Left cardiac atrium (tissue), 4 donors: ENCODE measurements at regions not wholly inside any gene's neighbourhood (a gene's known extent, or its start where the extent isn't known, plus 50 kb on each side); places are given as distances from the start of the nearest gene placed in this dataset.

Experiments
- ATAC-seq, 2 donors: fragments of 200-7000 bp; cut with Tn5 transposase; one replicate each; pipeline ENCODE4 v1.9.1; 2020; ENCODE audit warnings: mild to moderate bottlenecking in 2 of 2, moderate library complexity in 2 of 2
- DNase-seq: peaks from one replicate; pipeline ENCODE4 v3.0.0-alpha.2; 2020
- intact Hi-C, 2 donors: fragments of 100-400 bp; cut with DNase I; formaldehyde crosslinking; loops; one replicate each; pipeline versions ENCODE4 v1.14.1 to v1.15.1; 2022 to 2023
- donor health status: DM: no; HTN: yes; CAD: no.
- donor health status: DM: no; HTN: yes; CAD: no; lungs with severe emphysema.
- donor health status: DM: yes; HTN: yes; CAD: no.
- donor health status: Dilated cardiomyopathy.

DNA sequence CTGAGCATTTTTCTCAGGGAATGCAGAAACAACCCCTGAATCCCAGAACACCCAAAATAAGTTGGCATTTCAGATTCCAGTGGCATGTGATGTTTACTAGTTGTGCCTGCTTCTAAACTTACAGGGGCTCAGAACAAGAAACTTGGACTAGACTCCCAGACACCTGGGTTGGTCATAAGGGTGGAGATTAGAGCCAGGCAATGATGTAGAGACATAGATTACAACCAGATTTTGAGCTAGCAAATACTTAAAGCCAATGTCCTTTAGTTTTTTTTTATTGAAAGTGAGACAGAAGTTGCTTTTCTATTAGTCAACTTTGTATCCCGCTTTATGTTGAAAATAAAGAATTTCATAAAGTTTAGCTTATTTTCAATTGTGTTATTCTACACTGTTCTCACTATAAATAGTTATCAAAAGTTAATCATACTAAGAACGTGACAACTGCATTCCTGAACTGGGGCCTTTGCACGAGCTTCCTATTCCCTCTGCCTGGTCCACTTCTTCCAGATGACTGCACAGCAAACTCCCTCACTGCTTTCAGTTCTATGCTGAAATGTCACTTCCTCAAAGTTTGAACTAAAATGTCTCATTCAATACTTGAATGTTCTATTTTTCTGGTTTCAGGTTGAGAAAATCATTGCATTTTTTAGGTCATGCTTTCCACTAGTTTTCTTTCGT is 224.7 kb upstream of the PPP1R2C start:
- intact Hi-C loops, result no loop called here
- DNase-seq (no peak), ATAC-seq (no peak)

DNA sequence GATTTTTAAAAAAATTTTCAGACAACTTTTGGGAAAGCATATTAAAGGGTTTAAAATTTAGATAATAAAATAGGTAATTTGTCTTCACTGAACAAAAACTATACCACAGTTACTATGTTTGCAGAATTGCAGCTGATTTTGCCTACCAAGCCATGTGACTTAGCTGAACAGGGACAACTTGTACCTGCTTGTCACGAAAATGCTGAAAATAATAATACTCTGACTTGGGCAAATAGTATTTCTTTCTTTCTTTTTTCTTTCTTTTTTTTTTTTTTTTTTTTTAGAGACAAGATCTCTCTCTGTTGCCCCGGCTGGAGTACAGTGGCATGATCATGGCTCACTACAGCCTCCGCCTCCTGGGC is 225.2 kb upstream of the PPP1R2C start:
- DNase-seq (no peak), ATAC-seq (no peak)
- intact Hi-C loops, result no loop called here

DNA sequence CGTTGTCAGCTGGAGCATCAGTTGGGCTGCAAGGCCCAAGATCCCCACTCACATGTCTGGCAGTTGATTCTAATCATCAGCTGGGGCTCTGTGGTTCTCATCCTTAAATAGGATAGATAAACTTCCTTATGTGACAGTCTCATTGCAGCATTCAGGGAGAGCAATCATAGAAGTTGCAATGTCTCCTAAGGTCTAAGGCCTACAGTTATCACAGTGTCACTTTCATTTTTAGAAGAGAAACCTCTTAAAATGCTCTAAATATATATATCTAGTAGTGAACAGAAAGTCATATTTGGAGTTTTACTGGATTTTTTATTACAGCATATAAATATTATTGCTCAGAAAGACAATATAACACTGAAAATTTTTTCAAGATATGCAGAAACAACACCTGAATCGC is 226.0 kb upstream of the PPP1R2C start:
- no peak for DNase-seq
- intact Hi-C loops, result no loop called here
- ATAC-seq, result no peak

DNA sequence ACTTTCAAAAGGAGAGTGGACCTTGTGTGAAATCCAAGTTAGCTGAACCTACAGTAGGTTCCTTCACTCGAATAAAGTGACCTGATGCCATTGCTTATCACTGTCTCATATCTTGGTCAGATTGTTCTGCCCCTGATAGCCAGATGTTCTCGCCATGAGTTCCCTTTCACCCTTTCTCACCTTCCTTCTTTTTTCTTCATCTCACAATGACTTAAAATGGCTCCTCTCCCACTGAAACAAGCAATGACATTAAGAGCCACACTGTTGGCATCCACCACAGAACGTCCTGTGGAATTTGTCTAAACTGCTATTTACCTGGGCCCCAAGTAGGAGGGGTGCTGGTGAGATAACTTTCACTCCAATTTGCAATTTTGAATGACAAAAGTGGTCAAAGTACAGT is 227.6 kb upstream of the PPP1R2C start:
- intact Hi-C loops, result no loop called here
- DNase-seq, result no peak
- ATAC-seq, result no peak

DNA sequence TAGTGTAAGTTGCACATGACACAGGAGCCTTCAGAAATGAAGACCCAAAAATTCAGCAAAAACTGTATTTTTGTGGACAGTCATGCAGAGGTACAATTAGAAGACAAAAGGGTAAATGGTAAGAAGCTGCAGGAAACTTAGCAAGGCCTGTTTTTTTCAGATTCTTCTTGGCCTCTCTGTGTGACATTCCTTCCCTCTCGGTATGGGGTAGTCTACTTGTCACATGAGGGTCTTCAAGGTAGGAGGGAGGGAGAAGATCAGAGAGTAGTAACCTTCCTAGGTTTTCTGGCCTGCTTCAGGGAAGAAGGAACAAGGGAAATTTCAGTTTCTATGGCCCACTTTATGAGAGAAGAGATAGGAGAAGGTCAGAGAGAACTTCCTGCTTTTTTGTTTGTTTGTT is 230.4 kb upstream of the PPP1R2C start:
- no peak for DNase-seq
- intact Hi-C loops, result no loop called here
- no peak for ATAC-seq

DNA sequence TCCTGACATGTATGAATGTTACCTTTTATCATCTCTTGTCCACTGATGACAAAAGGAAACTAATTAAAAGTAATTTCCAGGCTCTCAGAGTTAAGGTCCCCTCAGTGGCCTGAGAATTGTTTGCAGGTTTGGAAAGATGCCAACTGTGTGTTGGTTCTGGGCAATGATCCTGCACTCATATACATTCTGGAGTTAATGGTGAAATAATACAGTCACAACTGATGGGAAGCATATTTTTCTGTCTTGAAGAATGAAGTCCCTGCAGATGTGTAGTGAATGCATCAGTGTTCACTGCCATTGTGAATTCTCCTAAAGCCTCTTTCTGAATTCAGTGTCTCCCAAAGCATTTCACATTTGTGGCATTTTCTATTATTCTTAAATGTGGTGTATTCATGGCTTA is 238.1 kb upstream of the PPP1R2C start:
- intact Hi-C loops, result no loop called here
- DNase-seq, result no peak
- ATAC-seq, result no peak

DNA sequence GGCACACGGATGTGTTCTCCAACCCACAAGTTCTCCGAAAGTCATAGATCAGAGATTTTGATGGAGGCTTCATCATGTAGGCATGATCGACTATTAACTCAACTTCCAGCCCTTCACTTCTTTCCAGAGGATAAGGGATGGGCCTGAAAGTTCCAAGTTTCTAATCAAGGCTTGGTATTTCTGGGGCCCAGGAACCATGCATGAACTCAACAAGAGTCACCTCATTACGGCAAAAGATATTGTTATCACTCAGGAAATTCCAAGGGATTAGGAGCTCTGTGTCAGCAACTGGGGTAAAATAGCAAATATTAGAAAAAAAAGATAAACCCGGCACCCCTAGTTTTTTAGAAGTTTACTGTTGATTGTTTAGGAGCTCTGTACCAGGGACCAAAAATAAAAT is 240.1 kb upstream of the PPP1R2C start:
- no peak for ATAC-seq

DNA sequence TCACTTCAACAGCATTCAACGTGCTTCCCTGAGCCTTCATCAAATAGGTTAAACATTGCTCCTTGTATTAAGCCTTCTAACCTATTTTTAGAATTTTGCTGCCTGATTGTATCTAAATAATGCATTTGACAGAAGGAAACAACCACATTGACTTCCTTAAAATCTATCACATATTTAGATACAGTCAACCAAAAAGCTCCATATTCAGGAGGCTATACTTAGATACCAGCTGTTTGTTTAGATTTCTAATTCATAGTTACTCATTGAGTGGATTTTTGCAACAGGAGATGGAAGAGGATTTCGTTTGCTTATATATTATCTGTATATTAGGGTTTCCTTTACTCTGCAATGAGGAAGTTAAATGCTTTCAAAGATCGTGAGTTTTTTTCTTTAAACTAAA is 241.1 kb upstream of the PPP1R2C start:
- no peak for ATAC-seq

More for the DNA sequence above, 240.1 kb upstream of the PPP1R2C start:
- intact Hi-C loops, result no loop called here
- DNase-seq, result no peak

DNA sequence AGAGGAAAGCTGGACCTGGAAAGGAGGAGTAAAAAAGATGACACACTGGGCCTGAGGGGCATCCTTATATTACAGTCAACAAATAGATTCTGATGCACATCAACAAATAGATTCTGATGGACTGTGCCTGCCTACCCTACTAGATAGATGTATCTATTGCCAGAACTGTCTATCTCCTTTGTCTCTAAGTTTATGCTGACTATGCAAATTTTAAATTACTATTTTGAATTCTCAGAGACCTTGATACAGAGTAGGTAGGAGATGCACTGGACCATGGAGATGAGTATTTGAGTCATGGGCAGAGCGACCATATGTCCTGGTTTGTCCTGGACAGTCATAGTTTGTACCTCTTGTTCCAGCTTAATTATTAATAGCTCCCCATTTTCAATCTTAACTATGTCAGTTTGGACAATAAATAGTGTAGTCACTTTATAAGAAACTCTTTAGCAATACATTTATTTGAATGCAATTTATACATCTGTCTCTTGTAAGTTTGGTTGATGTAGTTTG is 247.9 kb upstream of the PPP1R2C start:
- no peak for DNase-seq
- no peak for ATAC-seq
- intact Hi-C loops, result no loop called here

More for the DNA sequence above, 241.1 kb upstream of the PPP1R2C start:
- no peak for DNase-seq
- intact Hi-C loops, result no loop called here

DNA sequence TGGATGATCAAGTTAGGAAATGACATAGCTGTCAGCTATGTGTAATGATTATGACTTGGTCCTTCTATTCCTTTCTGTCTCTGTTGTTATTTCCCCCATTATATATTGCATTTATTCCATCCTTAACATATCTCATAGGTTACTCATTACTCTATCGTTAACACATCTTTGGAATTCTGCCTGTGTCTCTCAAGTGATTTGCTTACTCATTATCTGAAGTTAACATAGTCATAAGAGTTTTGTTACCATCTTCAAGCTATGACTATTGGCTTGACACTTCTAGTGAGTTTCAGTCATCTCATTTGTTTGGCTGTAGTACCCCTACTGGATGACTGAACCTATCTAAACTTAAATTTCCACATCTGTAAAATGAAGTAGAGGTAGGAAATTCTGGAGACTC is 286.1 kb upstream of the PPP1R2C start:
- intact Hi-C loops, result no loop called here
- DNase-seq (no peak), ATAC-seq (no peak)

DNA sequence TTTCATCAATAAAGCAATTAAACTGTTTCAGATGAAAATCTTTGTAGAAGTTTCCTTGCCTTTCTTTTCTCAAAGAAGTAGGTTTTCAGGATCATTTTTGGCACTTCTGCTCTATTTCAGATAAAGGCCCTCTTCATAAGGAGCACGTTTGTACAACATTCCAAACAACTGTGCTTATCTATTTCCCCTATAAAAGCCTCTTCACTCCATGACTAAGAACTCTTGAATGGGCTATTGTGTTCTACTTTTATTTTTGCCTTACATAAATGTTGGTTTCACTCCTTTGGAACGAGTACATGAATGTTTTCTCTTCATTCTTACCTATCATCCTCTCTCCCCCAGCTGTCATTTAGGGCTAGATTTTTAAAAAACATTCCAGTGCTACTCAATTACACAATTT is 288.0 kb upstream of the PPP1R2C start:
- intact Hi-C loops, result no loop called here
- no peak for ATAC-seq

DNA sequence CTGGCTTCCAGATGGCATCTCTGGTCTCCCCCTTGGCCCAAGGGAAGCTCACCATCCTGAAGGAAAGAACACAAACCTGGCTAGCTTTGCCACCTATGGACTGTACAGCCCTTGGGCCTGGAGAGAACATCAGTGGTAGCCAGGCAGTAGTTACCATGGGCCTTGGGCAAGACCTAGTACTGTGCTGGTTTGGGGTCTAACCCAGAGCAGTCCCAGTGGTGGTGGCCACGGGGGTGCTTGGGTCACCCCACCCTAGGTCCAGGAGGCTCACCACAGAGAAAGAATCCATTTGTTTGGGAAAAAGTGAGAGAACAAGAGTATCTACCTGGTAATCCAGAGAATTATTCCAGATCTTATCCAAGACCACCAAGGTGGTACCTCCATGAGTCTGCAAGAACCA is 290.7 kb upstream of the PPP1R2C start:
- DNase-seq, result no peak
- ATAC-seq, result no peak
- intact Hi-C loops, result no loop called here

More for the DNA sequence above, 288.0 kb upstream of the PPP1R2C start:
- no peak for DNase-seq

DNA sequence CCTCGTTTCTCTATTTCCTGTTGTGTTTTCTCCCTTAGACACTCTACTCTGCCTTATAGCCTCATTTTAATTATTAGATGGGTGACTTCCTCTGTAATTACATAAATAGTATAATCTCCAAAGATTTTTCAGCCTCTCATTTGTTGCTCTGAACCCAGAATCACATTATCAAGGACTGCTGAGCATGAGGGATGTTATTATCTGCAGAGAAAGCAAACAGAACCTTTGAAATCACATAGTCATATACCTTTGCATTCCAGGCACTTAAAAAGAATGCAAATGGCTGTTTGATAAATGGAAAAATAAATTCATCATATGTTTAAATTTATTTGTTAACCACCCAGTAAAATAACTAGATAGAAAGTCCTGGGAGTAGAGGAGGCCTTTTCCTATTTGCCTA is 305.1 kb upstream of the PPP1R2C start:
- DNase-seq (no peak), ATAC-seq (no peak)
- intact Hi-C loops, result no loop called here

DNA sequence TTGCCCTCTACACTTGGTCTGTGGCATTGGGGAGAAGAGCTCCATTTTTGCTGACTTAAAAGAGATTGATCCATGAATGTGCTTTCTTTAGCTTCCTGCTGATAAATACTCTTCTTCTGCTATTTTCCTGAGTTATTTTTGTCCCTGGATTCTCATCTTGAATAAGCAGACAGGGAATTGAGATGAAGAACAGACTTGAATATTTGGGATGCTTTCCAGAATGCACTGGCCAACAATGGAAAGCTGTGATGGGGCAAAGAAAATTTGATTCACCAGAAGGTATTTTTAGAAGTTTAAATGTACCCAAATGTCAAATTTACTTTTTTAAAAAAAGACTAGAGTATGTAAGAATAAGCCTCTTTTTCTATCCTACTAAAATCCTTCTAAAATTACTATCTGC is 309.9 kb upstream of the PPP1R2C start:
- intact Hi-C loops, result no loop called here
- DNase-seq, result no peak
- ATAC-seq, result peak in 1 of 2 donors; percentile 38

DNA sequence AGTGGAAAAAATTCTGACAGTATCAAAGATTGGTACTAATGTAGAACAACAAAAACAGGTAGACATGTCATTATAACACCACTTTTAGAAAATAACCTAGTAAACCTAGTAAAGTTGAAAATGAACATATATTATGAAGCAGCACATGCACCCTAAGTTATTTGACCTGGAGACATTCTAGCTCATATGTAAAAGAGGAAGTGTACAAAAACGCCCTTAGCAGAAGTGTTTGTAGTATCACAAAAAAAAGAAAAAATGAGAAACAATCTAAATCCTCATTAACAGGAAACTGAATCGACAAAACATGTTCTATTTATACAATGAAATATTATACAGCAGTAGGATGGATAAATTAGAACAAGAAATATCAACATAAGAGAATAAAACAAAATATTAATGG is 318.9 kb upstream of the PPP1R2C start:
- DNase-seq (no peak), ATAC-seq (no peak)
- intact Hi-C loops, result no loop called here

DNA sequence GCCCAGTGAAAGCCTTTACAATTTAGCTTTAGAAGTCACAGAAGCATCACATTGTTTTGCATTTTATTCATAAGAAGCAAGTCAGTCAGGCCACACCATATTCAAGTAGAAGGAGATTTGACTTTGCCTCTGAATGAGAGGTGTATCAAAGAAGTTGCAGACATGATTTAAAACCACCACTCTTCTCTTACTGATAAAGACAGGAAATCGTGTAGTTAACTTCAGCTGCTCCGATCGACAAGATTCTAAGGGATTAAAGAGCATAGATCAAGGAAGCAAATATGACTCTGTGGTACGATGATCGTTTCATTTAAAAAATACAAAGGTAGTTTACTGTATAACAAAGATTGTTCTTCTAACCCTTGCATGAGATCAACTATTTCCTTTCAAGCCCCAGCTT is 328.0 kb upstream of the PPP1R2C start:
- DNase-seq (no peak), ATAC-seq (no peak)
- intact Hi-C loops, result no loop called here

DNA sequence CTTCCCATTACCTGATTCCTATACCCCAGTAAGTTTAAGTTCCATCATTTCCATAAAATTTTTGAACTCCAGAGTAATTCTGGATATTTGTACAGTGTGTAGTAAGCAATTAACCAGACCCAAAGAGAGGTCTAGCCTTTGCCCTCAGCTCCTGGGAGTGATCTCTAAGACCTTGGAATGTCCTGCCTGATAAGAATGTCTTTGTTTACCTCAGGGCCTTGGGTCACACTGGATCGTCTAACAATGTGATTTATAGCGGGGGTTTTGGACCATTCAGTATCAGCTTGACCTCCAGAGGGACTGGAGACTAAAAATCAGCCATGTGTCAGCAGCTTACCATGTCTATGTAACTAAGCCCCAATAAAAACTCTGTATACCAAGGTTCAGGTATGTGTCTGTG is 330.9 kb upstream of the PPP1R2C start:
- no peak for DNase-seq
- ATAC-seq, result no peak
- intact Hi-C loops, result no loop called here

DNA sequence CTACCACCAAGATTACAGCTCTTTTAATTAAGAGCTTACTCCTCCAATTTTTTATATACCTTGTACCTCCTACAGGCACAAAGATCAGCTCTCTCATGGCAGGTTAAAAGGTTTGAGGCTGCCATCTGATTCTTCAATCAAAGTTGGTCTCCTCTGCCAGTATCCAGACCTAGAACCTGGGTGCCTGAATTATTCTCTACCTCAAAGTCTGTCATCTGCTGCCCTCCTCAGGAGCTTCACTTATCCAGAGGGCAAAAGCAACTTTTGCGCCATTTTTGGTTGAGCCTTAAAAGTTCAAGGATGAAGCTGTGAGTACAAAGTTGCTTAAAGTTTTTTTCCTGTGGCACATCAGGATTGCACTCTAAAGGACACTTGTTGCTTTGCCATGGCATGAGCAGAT is 343.7 kb upstream of the PPP1R2C start:
- no peak for ATAC-seq
- DNase-seq, result no peak
- intact Hi-C loops, result no loop called here

DNA sequence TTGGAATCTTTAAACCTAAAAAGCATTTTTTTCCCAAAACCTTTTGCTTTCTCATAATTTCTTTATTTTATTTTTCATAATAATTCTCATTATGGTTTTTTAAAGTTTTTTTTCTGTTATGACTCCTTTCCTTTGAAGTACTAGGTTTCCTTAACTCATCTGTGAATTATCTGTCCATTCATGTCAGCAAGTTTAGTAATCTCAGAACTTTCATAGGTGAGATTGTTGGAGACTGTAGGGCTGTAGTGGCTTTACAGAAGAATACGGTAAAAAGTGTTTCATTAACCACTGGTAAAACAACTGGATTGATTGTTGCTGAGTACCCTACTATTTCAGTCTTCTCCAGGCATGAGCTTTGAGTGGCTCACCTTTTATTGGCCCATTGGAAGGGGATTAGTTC is 361.7 kb upstream of the PPP1R2C start:
- intact Hi-C loops, result no loop called here
- no peak for ATAC-seq
- no peak for DNase-seq

DNA sequence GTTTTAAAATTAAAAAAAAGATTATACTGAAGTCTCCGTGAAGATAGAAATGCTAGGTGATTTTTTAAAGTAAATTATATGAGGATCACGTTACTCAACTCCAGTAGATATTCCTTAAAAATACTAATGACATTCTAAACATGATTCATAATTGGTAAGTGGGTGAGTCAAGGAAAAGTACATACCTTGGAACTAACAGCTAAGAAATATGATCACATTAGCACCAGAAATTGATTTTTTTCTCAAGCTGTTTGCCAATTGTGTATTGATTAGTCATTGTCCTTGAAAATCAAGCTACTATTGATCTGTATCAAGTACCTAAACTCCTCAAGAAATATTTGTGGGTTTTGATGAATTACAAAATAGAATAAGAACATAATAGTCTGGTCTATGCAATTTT is 362.6 kb upstream of the PPP1R2C start:
- intact Hi-C loops, result no loop called here
- ATAC-seq (no peak), DNase-seq (no peak)

DNA sequence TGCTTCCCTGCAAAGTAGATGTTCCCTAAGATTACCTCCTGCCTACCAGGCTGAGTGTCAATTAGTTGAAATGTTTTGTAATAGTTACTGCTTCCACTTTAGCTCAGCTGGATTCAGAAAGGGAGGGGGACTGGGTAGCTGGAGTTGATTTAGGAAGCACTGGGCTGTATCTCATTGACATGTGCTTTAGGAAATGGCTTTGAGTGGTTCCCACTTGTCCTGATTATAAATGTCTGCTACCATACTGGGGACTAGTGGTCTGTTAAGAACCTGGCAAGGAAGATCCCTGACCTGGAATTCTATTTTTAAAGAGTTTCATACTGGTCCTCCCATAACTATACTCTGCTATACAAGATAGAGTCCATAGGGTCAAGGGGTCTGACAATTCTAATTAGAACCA is 363.9 kb upstream of the PPP1R2C start:
- DNase-seq (no peak), ATAC-seq (no peak)
- intact Hi-C loops, result no loop called here

DNA sequence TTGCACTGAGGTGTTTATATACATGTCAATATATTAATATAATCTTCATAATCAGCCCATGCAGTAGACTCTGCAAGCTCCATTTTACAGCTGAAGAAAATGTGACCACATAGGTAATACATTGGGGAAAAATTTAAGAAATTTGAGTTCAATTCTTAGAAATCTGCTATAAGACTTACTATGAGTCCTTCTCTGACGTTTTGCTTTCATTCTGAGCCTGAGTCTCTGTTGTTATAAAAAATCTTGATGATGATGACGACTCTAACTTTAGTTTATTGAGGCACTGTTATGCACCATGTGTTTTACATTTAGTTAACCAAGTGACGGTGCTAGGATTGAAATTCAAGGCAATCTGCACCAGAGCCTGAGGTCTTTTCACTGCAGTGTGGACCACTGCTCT is 370.3 kb upstream of the PPP1R2C start:
- intact Hi-C loops, result no loop called here
- ATAC-seq (no peak), DNase-seq (no peak)
